ENCODE measurements at regions not wholly inside any gene's neighbourhood (a gene's known extent, or its start where the extent isn't known, plus 50 kb on each side); places are given as distances from the start of the nearest gene placed in this dataset.

DNA sequence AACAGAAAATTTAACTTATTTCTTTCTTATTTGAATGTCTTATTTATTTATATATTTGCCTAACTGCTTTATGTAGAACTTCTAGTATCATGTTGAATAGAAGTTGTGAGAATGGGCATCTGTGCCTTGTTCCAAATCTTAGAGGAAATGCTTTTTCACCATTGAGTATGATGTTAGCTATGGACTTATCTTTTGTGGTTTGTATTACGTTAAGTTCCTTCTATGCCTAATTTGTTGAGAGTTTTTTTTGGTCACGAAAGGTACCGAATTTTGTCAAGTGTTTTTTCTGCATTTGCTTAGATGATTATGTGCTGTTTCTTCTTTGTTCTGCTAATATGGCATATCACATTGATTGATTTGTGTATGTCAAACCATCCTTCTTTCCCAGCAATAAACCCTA, 161.0 kb upstream of the TRIM24 start:
- TF ChIP-seq POLR2AphosphoS5 (IDR thresholded peaks at IDR 0.05; ENCODE audit: low read depth, low read length) (no peak), REST (IDR thresholded peaks at IDR 0.05; ENCODE audit: insufficient read depth in 1 of 2, low read depth in 2 of 2, low read length in 2 of 2) (no peak)

- no peak for TF ChIP-seq REST (IDR thresholded peaks at IDR 0.05; ENCODE audit: insufficient read depth in 1 of 2, low read depth in 2 of 2, low read length in 2 of 2)
- no peak for TF ChIP-seq FOXP2 (optimal IDR thresholded peaks at IDR 0.05; ENCODE audit: borderline replicate concordance, extremely low read depth, extremely low read length, insufficient read depth)
- no peak for TF ChIP-seq TAF1 (IDR thresholded peaks at IDR 0.05; ENCODE audit: borderline replicate concordance, insufficient read depth, low read length)
- TF ChIP-seq SIN3A (IDR thresholded peaks at IDR 0.05; ENCODE audit: borderline replicate concordance, insufficient read depth, low read length), result no peak
- TF ChIP-seq POLR2AphosphoS5 (IDR thresholded peaks at IDR 0.05; ENCODE audit: low read depth, low read length), result no peak
Measured at GRCh38 chr7:138303230-138304070, 156.6 kb upstream of the TRIM24 start.

DNA sequence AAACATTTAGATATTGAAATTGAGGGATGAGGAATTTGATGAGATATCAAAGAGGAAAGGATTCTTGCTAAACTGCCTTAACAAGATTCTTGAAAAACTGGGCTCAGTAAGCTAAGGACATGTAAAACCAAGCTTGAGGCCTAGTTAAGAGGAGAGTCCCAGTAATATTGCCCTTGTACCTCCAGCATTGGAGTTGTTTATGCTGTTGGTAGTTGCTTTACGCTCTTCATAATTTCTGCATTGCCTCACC, 156.1 kb upstream of the TRIM24 start:
- no peak for TF ChIP-seq TAF1 (IDR thresholded peaks at IDR 0.05; ENCODE audit: borderline replicate concordance, insufficient read depth, low read length)
- TF ChIP-seq REST (IDR thresholded peaks at IDR 0.05; ENCODE audit: insufficient read depth in 1 of 2, low read depth in 2 of 2, low read length in 2 of 2), result no peak
- TF ChIP-seq SIN3A (IDR thresholded peaks at IDR 0.05; ENCODE audit: borderline replicate concordance, insufficient read depth, low read length), result no peak
- no peak for TF ChIP-seq FOXP2 (optimal IDR thresholded peaks at IDR 0.05; ENCODE audit: borderline replicate concordance, extremely low read depth, extremely low read length, insufficient read depth)
- TF ChIP-seq POLR2AphosphoS5 (IDR thresholded peaks at IDR 0.05; ENCODE audit: low read depth, low read length), result no peak

- no peak for TF ChIP-seq POLR2AphosphoS5 (IDR thresholded peaks at IDR 0.05; ENCODE audit: low read depth, low read length)
- no peak for TF ChIP-seq TAF1 (IDR thresholded peaks at IDR 0.05; ENCODE audit: borderline replicate concordance, insufficient read depth, low read length)
- no peak for TF ChIP-seq REST (IDR thresholded peaks at IDR 0.05; ENCODE audit: insufficient read depth in 1 of 2, low read depth in 2 of 2, low read length in 2 of 2)
- no peak for TF ChIP-seq FOXP2 (optimal IDR thresholded peaks at IDR 0.05; ENCODE audit: borderline replicate concordance, extremely low read depth, extremely low read length, insufficient read depth)
- TF ChIP-seq SIN3A (IDR thresholded peaks at IDR 0.05; ENCODE audit: borderline replicate concordance, insufficient read depth, low read length), result no peak
Measured at GRCh38 chr7:138307633-138308032, 152.4 kb upstream of the TRIM24 start.

DNA sequence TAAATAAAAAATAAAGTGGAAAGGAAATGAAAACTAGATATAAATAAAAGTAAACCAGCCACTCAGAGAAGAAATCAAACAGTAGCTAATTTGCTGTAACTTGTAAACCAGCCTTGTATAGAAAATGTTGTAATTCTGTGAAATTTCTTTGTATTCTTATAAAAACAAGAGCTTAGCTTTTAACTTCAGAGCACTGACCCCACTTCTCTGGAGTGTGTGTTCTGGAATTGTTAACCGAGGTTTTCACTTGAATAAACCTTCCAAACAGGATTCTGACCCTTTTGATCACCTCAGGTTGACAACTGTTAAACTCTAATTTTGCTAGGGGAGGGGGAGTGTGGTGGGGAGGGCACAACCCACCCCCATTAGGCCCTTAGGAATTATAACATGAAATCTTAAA, 151.9 kb upstream of the TRIM24 start:
- no peak for TF ChIP-seq TAF1 (IDR thresholded peaks at IDR 0.05; ENCODE audit: borderline replicate concordance, insufficient read depth, low read length)
- no peak for TF ChIP-seq POLR2AphosphoS5 (IDR thresholded peaks at IDR 0.05; ENCODE audit: low read depth, low read length)
- TF ChIP-seq FOXP2 (optimal IDR thresholded peaks at IDR 0.05; ENCODE audit: borderline replicate concordance, extremely low read depth, extremely low read length, insufficient read depth), result no peak
- TF ChIP-seq SIN3A (IDR thresholded peaks at IDR 0.05; ENCODE audit: borderline replicate concordance, insufficient read depth, low read length), result no peak
- no peak for TF ChIP-seq REST (IDR thresholded peaks at IDR 0.05; ENCODE audit: insufficient read depth in 1 of 2, low read depth in 2 of 2, low read length in 2 of 2)
